NCI-H146 treated with DMSO at 0.1 percent for 48 hours (cell line): ENCODE measurements at regions not wholly inside any gene's neighbourhood (a gene's known extent, or its start where the extent isn't known, plus 50 kb on each side); places are given as distances from the start of the nearest gene placed in this dataset.
"Not testable (repeated sequence)": the region's sequence is repeated elsewhere in the genome, so short reads cannot be mapped to it uniquely, and the experiment has no call there.

Experiments used
- DNase-seq: peaks from one replicate; lab custom pipeline; 2025; ENCODE audit not compliant: unreplicated experiment; lab: John Stamatoyannopoulos, UW

GRCh38 chr13:46498650-46499049 lies 54.3 kb upstream of the LRCH1 start:
- DNase-seq: no peak

- no peak for DNase-seq
Measured at GRCh38 chr13:46496086-46496485, 56.9 kb upstream of the LRCH1 start.

GRCh38 chr13:46495651-46496050 lies 57.3 kb upstream of the LRCH1 start:
- no peak for DNase-seq

GRCh38 chr13:46495066-46495465 lies 57.9 kb upstream of the LRCH1 start:
- DNase-seq: no peak

- peak; percentile 19 for DNase-seq
Measured at GRCh38 chr13:46492946-46493345, 60.0 kb upstream of the LRCH1 start.

GRCh38 chr13:46491641-46492040 lies 61.3 kb upstream of the LRCH1 start:
- DNase-seq: no peak

- not testable (repeated sequence) for DNase-seq
Measured at GRCh38 chr13:46490713-46491112, 62.3 kb upstream of the LRCH1 start.

GRCh38 chr13:46490129-46490528 lies 62.8 kb upstream of the LRCH1 start:
- no peak for DNase-seq

- DNase-seq: no peak
Measured at GRCh38 chr13:46489586-46490023, 63.4 kb upstream of the LRCH1 start.

- no peak for DNase-seq
Measured at GRCh38 chr13:46487748-46488147, 65.2 kb upstream of the LRCH1 start.

- DNase-seq: no peak
Measured at GRCh38 chr13:46486270-46486669, 66.7 kb upstream of the LRCH1 start.

- DNase-seq: no peak
Measured at GRCh38 chr13:46484561-46484960, 68.4 kb upstream of the LRCH1 start.

- DNase-seq: no peak
Measured at GRCh38 chr13:46481166-46481565, 71.8 kb upstream of the LRCH1 start.

GRCh38 chr13:46480131-46480530 lies 72.8 kb upstream of the LRCH1 start:
- DNase-seq: no peak

- no peak for DNase-seq
Measured at GRCh38 chr13:46479691-46480090, 73.3 kb upstream of the LRCH1 start.

GRCh38 chr13:46479283-46479682 lies 73.7 kb upstream of the LRCH1 start:
- DNase-seq: no peak

GRCh38 chr13:46478651-46479050 lies 74.3 kb upstream of the LRCH1 start:
- DNase-seq: no peak

GRCh38 chr13:46476174-46476573 lies 76.8 kb upstream of the LRCH1 start:
- no peak for DNase-seq

GRCh38 chr13:46475541-46475991 lies 77.4 kb upstream of the LRCH1 start:
- no peak for DNase-seq

GRCh38 chr13:46473806-46474205 lies 79.2 kb upstream of the LRCH1 start:
- DNase-seq: no peak

- no peak for DNase-seq
Measured at GRCh38 chr13:46472384-46472783, 80.6 kb upstream of the LRCH1 start.

- DNase-seq: not testable (repeated sequence)
Measured at GRCh38 chr13:46469699-46470098, 82.6 kb upstream of the RUBCNL start.

GRCh38 chr13:46468570-46469463 lies 81.8 kb upstream of the RUBCNL start:
- DNase-seq: no peak
